Astrocyte of the spinal cord (primary cell): ENCODE measurements at regions not wholly inside any gene's neighbourhood (a gene's known extent, or its start where the extent isn't known, plus 50 kb on each side); places are given as distances from the start of the nearest gene placed in this dataset.

Source experiments
- DNase-seq: peaks from one replicate; pipeline ENCODE4 v3.0.0; 2011; ENCODE audit warnings: low read depth, low spot score
- H3K4me3 ChIP-seq: 2 replicates; pipeline ENCODE4 v1.5.1; 2011; ENCODE audit warnings: low read depth, mild to moderate bottlenecking, low read length, moderate library complexity
- in situ Hi-C: cut with HindIII; loops from 2 replicates; pipeline ENCODE4 v1.10.0; 2017; ENCODE audit warnings: low sequenced_read_pairs
- TF ChIP-seq, protein P1 (sequence below): IDR thresholded peaks from 2 replicates; pipeline ENCODE4 v1.5.1; 2012; ENCODE audit warnings: low read depth, mild to moderate bottlenecking, low read length, inconsistent platforms

GRCh38 chr5:152193391-152194107 lies 211.5 kb downstream of the NMUR2 start:
- TF ChIP-seq, protein P1, sequence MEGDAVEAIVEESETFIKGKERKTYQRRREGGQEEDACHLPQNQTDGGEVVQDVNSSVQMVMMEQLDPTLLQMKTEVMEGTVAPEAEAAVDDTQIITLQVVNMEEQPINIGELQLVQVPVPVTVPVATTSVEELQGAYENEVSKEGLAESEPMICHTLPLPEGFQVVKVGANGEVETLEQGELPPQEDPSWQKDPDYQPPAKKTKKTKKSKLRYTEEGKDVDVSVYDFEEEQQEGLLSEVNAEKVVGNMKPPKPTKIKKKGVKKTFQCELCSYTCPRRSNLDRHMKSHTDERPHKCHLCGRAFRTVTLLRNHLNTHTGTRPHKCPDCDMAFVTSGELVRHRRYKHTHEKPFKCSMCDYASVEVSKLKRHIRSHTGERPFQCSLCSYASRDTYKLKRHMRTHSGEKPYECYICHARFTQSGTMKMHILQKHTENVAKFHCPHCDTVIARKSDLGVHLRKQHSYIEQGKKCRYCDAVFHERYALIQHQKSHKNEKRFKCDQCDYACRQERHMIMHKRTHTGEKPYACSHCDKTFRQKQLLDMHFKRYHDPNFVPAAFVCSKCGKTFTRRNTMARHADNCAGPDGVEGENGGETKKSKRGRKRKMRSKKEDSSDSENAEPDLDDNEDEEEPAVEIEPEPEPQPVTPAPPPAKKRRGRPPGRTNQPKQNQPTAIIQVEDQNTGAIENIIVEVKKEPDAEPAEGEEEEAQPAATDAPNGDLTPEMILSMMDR = no peak
- DNase-seq = no peak
- no peak overlapping the region for H3K4me3 ChIP-seq
- in situ Hi-C loops = no loop called here

GRCh38 chr5:152188251-152188650 lies 216.8 kb downstream of the NMUR2 start:
- H3K4me3 ChIP-seq = no peak overlapping the region
- in situ Hi-C loops = no loop called here
- TF ChIP-seq, protein P1 = no peak
- no peak for DNase-seq

DNA sequence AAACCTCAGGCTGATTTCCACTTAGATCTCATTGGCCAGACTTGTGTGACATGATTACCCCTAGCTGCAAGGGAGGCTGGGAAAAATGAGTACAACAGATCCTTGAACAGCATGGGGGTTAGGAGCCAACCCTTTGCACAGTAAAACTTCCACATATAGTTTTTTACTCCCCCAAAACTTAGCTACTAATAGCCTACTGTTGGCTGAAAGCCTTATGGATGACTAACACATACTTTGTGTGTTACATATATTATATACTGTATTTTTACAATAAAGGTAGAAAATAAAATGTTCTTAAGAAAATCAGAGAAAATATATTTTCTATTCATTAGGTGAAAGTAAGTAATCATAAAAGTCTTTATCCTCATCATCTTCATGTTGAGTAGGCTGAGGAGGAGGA lies 217.4 kb downstream of the NMUR2 start:
- in situ Hi-C loops = no loop called here
- H3K4me3 ChIP-seq = no peak overlapping the region
- TF ChIP-seq, protein P1 = no peak
- DNase-seq = no peak

- TF ChIP-seq, protein P1 = no peak
- DNase-seq = no peak
- in situ Hi-C loops = no loop called here
- no peak overlapping the region for H3K4me3 ChIP-seq
These were observed 219.4 kb downstream of the NMUR2 start for GRCh38 chr5:152185547-152186245.

DNA sequence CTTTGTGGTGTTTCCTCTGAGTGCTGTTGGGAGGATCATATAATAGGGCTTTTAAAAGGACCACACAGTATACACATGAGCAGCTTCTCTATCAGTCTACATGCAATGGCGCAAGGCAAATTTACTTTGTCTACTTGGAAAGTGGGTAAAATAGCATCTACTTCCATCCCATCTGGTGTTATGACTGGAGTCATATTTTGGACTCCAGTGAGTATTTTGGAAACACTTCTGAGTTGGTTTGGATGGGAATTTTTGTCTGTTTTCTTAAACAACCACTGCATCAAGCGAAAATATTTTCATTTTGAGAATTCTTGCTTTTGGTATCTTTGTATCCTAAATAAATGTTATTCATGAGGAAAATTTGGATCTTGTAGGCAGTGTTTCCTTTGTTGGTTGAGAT lies 220.8 kb downstream of the NMUR2 start:
- in situ Hi-C loops = no loop called here
- TF ChIP-seq, protein P1 = no peak
- DNase-seq = no peak
- H3K4me3 ChIP-seq = no peak overlapping the region

DNA sequence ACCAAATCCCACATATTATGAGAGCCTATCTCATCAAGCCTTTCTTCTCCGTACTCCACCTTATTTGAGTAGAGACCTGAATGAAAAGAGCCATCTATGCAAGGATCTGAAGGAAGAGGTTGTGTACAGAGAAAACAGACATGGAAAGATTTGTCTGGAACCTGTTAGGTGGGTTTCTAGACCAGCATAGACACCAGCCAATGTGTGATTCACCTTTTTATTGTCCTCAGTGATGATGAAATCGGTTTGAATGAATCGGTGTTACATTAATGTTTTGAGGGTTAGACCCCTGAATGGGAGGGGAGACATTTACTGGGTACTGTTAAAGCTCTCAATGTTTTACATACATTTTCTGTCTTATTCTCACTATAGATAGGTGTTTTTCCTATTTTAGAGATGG lies 223.6 kb downstream of the NMUR2 start:
- TF ChIP-seq, protein P1 = no peak

More for the DNA sequence above, 223.6 kb downstream of the NMUR2 start:
- no peak for DNase-seq
- H3K4me3 ChIP-seq = no peak overlapping the region
- in situ Hi-C loops = no loop called here
